GM20000 (cell line): ENCODE measurements at regions not wholly inside any gene's neighbourhood (a gene's known extent, or its start where the extent isn't known, plus 50 kb on each side); places are given as distances from the start of the nearest gene placed in this dataset.

Source experiments
- DNase-seq: peaks from one replicate; pipeline ENCODE4 v3.0.0; 2012; ENCODE audit warnings: low spot score
- CTCF ChIP-seq: IDR thresholded peaks from 2 replicates; pipeline ENCODE4 v1.5.1; 2012; ENCODE audit warnings: mild to moderate bottlenecking, control low read depth; ENCODE audit errors: extremely low read depth, missing control alignments

GRCh38 chr5:17896605-17897004 lies 262.3 kb downstream of the TAF11L14 start:
- TF ChIP-seq CTCF: no peak

GRCh38 chr5:17897776-17898175 lies 263.5 kb downstream of the TAF11L14 start:
- no peak for DNase-seq
- TF ChIP-seq CTCF: no peak

More at GRCh38 chr5:17896605-17897004, 262.3 kb downstream of the TAF11L14 start:
- no peak for DNase-seq

GRCh38 chr5:17898766-17899165 lies 264.5 kb downstream of the TAF11L14 start:
- no peak for DNase-seq
- TF ChIP-seq CTCF: no peak

- no peak for DNase-seq
- TF ChIP-seq CTCF: no peak
These were observed 272.8 kb downstream of the TAF11L14 start for GRCh38 chr5:17907094-17907493.

GRCh38 chr5:17910318-17910717 lies 276.1 kb downstream of the TAF11L14 start:
- no peak for TF ChIP-seq CTCF
- no peak for DNase-seq

GRCh38 chr5:17912794-17913193 lies 278.5 kb downstream of the TAF11L14 start:
- TF ChIP-seq CTCF: no peak

GRCh38 chr5:17916446-17916845 lies 282.2 kb downstream of the TAF11L14 start:
- no peak for DNase-seq
- no peak for TF ChIP-seq CTCF

More at GRCh38 chr5:17912794-17913193, 278.5 kb downstream of the TAF11L14 start:
- no peak for DNase-seq
